Thyroid gland (tissue), 4 donors: ENCODE measurements at regions not wholly inside any gene's neighbourhood (a gene's known extent, or its start where the extent isn't known, plus 50 kb on each side); places are given as distances from the start of the nearest gene placed in this dataset.

Experiments
- CTCF ChIP-seq, 6 experiments: fragments of 200-600 bp in 3 of 6; fragments of 450-650 bp in 3 of 6; sonication (generic) in 3 of 6; IDR thresholded peaks; one replicate each; pipeline ENCODE4 v1.5.1; 2016 to 2019; ENCODE audit warnings: antibody characterized with exemption in 6 of 6, mild to moderate bottlenecking in 2 of 6, inconsistent platforms in 1 of 6, moderate library complexity in 1 of 6
- POLR2A ChIP-seq, 2 donors: fragments of 450-650 bp; IDR thresholded peaks; one replicate each; pipeline ENCODE4 v1.6.1; 2017; ENCODE audit warnings: antibody characterized with exemption in 2 of 2, mild to moderate bottlenecking in 2 of 2, moderate library complexity in 1 of 2

- no peak for TF ChIP-seq CTCF (IDR thresholded peaks at IDR 0.05)
- TF ChIP-seq POLR2A (IDR thresholded peaks at IDR 0.05): no peak
Measured at GRCh38 chr14:51168215-51168613, 71.8 kb upstream of the TMX1 start.
